ENCODE measurements at regions not wholly inside any gene's neighbourhood (a gene's known extent, or its start where the extent isn't known, plus 50 kb on each side); places are given as distances from the start of the nearest gene placed in this dataset.
"Not testable (repeated sequence)": the region's sequence is repeated elsewhere in the genome, so short reads cannot be mapped to it uniquely, and the experiment has no call there.

DNA sequence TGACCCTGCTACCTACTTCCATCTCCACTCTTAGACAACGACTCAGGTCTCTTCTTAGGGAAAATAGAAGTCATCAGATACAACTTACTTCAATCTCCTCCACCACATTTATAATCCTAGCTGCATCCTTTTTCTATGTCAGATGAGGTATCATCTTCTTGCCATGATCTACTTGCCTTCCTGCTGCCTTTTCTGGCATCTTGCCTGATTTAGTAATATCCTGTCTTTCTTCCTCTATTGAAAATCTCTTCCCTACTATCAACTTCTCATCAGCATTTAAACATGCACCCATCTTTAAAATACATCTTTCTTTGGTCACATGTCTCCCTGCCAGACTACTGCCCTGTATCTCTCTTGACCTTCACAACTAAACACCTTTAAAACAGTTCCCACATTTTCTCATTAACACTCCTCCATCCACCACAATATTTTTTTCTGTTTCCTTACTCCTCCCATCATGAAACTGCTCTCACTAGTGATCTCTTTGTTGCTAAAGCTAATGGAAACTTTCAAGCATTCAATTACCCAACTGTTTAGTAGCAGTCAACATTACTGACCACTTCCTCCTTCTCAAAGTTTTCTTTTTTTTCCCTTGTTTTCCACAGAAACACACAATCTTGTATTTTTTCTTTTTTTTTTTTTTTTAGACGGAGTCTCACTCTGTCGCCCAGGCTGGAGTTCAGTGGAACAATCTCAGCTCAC, 100.8 kb upstream of the CXorf66 start:
- no peak for DNase-seq (ENCODE audit: low read depth in 2 of 2)

DNA sequence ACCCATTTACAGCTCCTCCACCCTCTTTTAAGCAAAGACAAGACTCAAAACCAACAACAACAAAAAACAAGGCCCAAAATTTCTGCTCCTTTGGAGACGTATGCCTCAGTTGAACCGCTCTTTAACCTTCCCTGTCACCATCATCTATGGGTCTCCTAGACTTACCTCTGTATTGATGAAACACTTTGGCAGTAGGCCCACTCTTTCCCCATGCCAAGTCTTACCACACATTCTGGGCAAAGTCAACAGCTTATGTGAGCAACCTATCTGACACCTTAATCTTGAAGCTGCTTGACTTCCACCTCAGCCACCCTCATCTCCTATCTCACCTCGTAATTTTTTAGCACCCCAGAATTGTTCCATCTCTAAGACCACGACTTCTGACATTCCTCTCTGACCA, 99.7 kb upstream of the CXorf66 start:
- DNase-seq (ENCODE audit: low read depth in 2 of 2) = no peak

DNA sequence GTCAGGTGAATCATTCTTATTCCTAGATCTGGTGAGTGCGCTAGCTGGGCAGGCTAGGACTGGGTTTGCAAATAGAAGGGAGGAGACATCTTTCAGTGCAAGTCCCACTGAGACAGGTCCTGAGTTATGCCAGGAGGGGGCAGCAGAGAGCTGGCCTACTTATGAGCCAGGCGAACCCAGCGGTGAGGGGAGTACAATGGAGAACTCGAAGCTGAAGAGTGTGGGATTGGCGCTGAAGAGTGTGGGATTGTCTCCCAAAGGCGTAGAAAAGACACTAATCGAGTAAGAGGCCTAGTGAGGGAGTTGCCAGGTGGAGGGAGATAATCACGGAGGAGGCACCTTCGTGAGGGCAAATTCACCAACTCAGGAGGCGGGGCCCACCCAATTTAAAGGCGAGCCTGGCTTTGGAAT, 91.7 kb upstream of the CXorf66 start:
- peak; percentile 43 to 54 for DNase-seq (ENCODE audit: low read depth in 2 of 2)

DNA sequence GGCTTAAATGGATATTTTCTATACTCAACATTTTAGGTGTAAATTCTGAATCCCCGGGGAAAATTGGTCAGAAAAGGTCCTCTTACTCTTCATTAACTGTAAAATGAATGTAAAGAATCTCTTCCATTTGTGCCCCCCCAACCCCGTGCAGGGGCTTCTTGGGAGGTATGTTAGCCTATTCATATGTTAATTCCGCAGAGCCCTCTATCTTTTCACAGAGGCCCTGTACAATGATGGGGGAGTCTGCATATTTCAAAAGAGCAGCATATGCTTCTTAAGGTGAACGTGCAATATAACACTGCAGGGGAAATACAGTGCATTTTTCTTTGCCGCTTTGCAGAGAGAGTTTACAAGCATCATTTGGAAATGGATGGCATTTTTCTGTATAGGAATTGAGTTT, 88.5 kb upstream of the CXorf66 start:
- no peak for DNase-seq (ENCODE audit: low read depth in 2 of 2)

DNA sequence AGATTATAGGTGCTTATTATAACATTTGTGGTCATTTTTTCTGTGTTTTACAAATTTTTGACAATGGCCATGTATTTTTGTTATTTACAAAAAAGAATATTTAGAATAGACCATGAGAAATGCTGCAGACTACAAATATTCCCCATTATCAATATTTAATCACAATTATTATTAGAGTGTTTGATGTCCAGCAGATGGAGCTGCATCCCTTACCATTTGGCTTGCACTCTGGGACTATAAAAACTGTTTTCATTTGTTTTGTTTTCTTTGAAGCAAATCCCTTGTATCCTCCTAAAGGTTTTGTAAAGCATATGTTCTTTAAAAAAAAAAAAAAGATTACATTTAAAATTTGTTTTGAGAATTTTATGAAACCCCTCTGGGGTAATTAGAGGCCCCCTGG, 85.6 kb upstream of the CXorf66 start:
- DNase-seq (ENCODE audit: low read depth in 2 of 2) = no peak

DNA sequence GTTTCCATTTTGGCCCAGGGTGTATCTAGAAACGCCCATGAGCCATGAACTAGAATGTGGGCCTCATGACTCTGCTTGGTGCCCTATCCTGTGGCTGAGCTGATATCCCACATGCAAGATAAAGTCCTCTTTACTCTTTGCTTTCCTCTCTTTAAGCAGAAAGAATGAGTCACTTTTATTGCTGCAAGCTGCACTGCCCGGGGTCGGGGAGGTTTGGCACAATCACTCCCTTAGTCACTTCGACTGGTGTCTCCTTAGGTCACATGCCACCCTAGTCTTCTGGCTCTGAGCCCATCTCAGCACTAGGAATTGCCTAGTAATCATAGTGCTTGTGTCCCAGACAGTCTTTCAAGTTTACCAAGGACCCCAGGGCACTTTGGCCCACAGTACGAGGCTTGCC, 75.1 kb upstream of the CXorf66 start:
- DNase-seq (ENCODE audit: low read depth in 2 of 2) = no peak

DNA sequence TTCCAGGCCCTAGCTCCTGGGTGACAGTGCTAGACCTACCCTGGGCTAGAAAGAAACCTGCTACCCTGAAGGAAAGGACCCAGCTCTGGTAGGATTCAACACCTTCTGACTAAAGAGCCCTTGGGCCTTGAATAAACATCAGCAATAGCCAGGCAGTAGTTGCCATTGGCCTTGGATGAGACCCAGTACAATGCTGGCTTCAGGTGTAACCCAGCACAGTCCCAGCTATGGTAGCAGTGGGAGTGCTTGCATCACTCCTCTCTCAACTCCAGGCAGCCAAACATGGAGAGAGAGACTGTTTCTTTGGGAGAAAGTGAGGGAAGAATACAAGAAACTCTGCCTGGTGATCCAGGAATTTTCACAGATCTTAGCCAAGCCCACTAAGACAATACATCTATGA, 73.5 kb upstream of the CXorf66 start:
- no peak for DNase-seq (ENCODE audit: low read depth in 2 of 2)

DNA sequence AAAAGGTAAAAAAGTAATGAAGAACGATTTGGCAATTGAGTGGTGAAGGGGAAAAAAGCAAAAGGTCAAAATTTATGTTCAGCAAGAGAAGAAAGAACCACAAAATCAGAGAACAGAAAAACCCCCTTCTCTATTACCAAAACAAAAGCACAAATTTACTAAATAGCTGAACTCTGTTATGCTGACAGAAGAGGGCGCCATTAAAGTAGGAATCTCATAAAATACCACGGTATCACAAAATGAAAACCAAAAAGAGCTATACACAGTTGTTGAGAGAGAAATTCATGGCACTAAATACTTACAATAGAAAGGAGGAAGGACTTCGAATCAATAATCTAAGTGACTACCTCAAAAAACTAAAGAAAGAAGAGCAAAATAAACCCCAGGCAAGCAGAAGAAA, 69.6 kb upstream of the CXorf66 start:
- no peak for DNase-seq (ENCODE audit: low read depth in 2 of 2)

DNA sequence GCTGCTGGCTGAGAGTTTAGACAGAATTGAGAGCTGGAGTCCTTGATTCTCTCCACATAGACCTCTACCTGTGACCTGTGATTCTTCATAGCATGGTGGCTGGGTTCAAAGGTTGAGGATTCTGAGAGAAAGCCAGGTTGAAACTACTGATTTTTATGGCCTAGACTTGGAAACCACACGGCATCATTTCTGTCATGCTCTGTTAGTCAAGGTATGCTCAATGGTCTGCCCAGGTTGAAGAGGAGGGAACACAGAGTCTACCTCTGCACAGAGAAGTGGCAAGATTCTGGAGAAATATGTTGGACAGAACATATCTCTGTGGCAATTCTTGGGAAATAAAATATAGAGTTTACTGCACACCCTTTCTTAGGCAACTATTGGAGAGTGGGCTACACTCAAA, 57.2 kb upstream of the CXorf66 start:
- DNase-seq (ENCODE audit: low read depth in 2 of 2) = no peak

DNA sequence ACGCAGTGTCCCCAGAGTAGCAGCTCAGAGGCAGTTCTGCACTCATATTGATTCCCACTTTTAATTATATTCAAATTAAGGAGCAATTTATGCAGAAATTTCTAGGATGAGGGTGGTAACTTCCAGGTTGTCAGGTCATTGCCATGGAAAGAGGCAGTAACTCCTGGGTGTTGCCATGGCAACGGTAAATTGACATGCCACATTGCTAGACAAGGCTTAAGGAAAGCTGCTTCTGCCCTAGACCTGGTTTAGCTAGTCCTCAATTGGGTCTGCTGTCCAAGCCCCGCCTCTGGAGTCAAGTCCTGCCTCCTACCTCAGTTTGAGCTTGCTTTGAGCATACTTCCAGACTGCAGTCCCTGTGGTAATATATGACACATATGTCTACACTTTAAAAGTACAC, 53.8 kb upstream of the CXorf66 start:
- not testable (repeated sequence) for DNase-seq (ENCODE audit: low read depth in 2 of 2)
